H9 (cell line): ENCODE measurements at regions not wholly inside any gene's neighbourhood (a gene's known extent, or its start where the extent isn't known, plus 50 kb on each side); places are given as distances from the start of the nearest gene placed in this dataset.
"Not testable (repeated sequence)": the region's sequence is repeated elsewhere in the genome, so short reads cannot be mapped to it uniquely, and the experiment has no call there.

Experiments
- DNase-seq: peaks from one replicate; pipeline ENCODE4 v3.0.0-alpha.2; 2017
- H2AFZ ChIP-seq: one replicate; pipeline ENCODE4 v1.6.1; 2013; ENCODE audit warnings: mild to moderate bottlenecking, low read length, control low read depth, moderate library complexity
- H2AK5ac ChIP-seq: 2 replicates; pipeline ENCODE4 v1.6.1; 2013; ENCODE audit warnings: low read length, control low read depth, mixed read lengths; ENCODE audit not compliant: insufficient read length
- H2BK120ac ChIP-seq: one replicate; pipeline ENCODE4 v1.6.1; 2013; ENCODE audit warnings: low read depth, mild to moderate bottlenecking, low read length, control low read depth, inconsistent platforms; ENCODE audit not compliant: poor library complexity, severe bottlenecking
- H2BK12ac ChIP-seq: 2 replicates; pipeline ENCODE4 v1.6.1; 2013; ENCODE audit warnings: low read length, control low read depth, mixed read lengths, low read depth; ENCODE audit not compliant: insufficient read length
- H2BK15ac ChIP-seq: 2 replicates; pipeline ENCODE4 v1.6.1; 2013; ENCODE audit warnings: low read depth, low read length, control low read depth
- H2BK20ac ChIP-seq: one replicate; pipeline ENCODE4 v1.6.1; 2013; ENCODE audit warnings: low read depth, mild to moderate bottlenecking, low read length, control low read depth, inconsistent platforms; ENCODE audit not compliant: poor library complexity, severe bottlenecking
- H2BK5ac ChIP-seq: 2 replicates; pipeline ENCODE4 v1.6.1; 2013; ENCODE audit warnings: low read length, control low read depth, mixed read lengths; ENCODE audit not compliant: insufficient read length
- H3K14ac ChIP-seq: 2 replicates; pipeline ENCODE4 v1.6.1; 2013; ENCODE audit warnings: low read length, control low read depth; ENCODE audit not compliant: insufficient read depth
- H3K18ac ChIP-seq: 2 replicates; pipeline ENCODE4 v1.6.1; 2013; ENCODE audit warnings: low read depth, mild to moderate bottlenecking, mixed read lengths, low read length, control low read depth; ENCODE audit not compliant: insufficient read length
- H3K23ac ChIP-seq: 2 replicates; pipeline ENCODE4 v1.6.1; 2013; ENCODE audit warnings: low read length, control low read depth, mixed read lengths, low read depth; ENCODE audit not compliant: insufficient read length
- H3K23me2 ChIP-seq: 2 replicates; pipeline ENCODE4 v1.6.1; 2013; ENCODE audit warnings: low read depth, mild to moderate bottlenecking, mixed read lengths, low read length, control low read depth; ENCODE audit not compliant: insufficient read length, poor library complexity, severe bottlenecking
- H3K27ac ChIP-seq: 2 replicates; pipeline ENCODE4 v1.5.1; 2013; ENCODE audit warnings: low read length, control low read depth, mixed read lengths, low read depth; ENCODE audit not compliant: insufficient read length
- H3K27me3 ChIP-seq: 2 replicates; pipeline ENCODE4 v1.6.1; 2013; ENCODE audit warnings: low read length, control low read depth, inconsistent platforms; ENCODE audit not compliant: insufficient read depth
- H3K4ac ChIP-seq: 2 replicates; pipeline ENCODE4 v1.6.1; 2013; ENCODE audit warnings: low read depth, mild to moderate bottlenecking, control low read depth, inconsistent platforms, low read length, moderate library complexity
- H3K4me1 ChIP-seq: 2 replicates; pipeline ENCODE4 v1.6.1; 2013; ENCODE audit warnings: low read length, control low read depth, inconsistent platforms; ENCODE audit not compliant: insufficient read depth
- H3K4me2 ChIP-seq: 2 replicates; pipeline ENCODE4 v1.6.1; 2013; ENCODE audit warnings: low read length, control low read depth, mixed read lengths; ENCODE audit not compliant: insufficient read length, insufficient read depth
- H3K56ac ChIP-seq: 2 replicates; pipeline ENCODE4 v1.6.1; 2013; ENCODE audit warnings: low read depth, mild to moderate bottlenecking, mixed read lengths, low read length, control low read depth; ENCODE audit not compliant: insufficient read length
- H3K79me1 ChIP-seq: 2 replicates; pipeline ENCODE4 v1.6.1; 2013; ENCODE audit warnings: low read depth, mild to moderate bottlenecking, moderate library complexity, low read length, control low read depth, inconsistent platforms; ENCODE audit not compliant: insufficient read depth, poor library complexity, severe bottlenecking
- H3K79me2 ChIP-seq: 2 replicates; pipeline ENCODE4 v1.6.1; 2013; ENCODE audit warnings: low read length, control low read depth, inconsistent platforms; ENCODE audit not compliant: insufficient read depth
- H3K9ac ChIP-seq: 2 replicates; pipeline ENCODE4 v1.6.1; 2013; ENCODE audit warnings: low read length, control low read depth, mixed read lengths; ENCODE audit not compliant: insufficient read length; ENCODE audit errors: extremely low read depth
- H3K9me3 ChIP-seq: one replicate; pipeline ENCODE4 v1.6.1; 2013; ENCODE audit warnings: low read depth, low read length, inconsistent platforms; ENCODE audit not compliant: control insufficient read depth
- H3T11ph ChIP-seq: one replicate; pipeline ENCODE4 v1.6.1; 2013; ENCODE audit warnings: mild to moderate bottlenecking, low read length, control low read depth, inconsistent platforms
- H4K20me1 ChIP-seq: one replicate; pipeline ENCODE4 v1.6.1; 2013; ENCODE audit not compliant: control insufficient read depth, insufficient read length, insufficient read depth
- H4K5ac ChIP-seq: 2 replicates; pipeline ENCODE4 v1.6.1; 2013; ENCODE audit warnings: low read depth, mild to moderate bottlenecking, mixed read lengths, low read length, control low read depth; ENCODE audit not compliant: insufficient read length
- H4K8ac ChIP-seq: replicated peaks from 2 replicates; pipeline ENCODE4 v1.6.1; 2013; ENCODE audit warnings: low read length, control low read depth, mixed read lengths, low read depth; ENCODE audit not compliant: insufficient read length
- H4K91ac ChIP-seq: 2 replicates; pipeline ENCODE4 v1.6.1; 2013; ENCODE audit warnings: low read depth, mild to moderate bottlenecking, moderate library complexity, mixed read lengths, low read length, control low read depth; ENCODE audit not compliant: insufficient read length
- H3K27ac Mint-ChIP-seq, 3 experiments: 2 replicates in 2 of 3; 3 replicates in 1 of 3; pipeline ENCODE4 v1.8.0; 2020 to 2021; ENCODE audit warnings: mixed read lengths in 3 of 3, mild to moderate bottlenecking in 1 of 3, moderate library complexity in 1 of 3
- H3K27me3 Mint-ChIP-seq: 2 replicates; pipeline ENCODE4 v1.8.0; 2021; ENCODE audit warnings: low read depth, mild to moderate bottlenecking, moderate library complexity, mixed read lengths
- H3K36me3 Mint-ChIP-seq, 3 experiments: 2 replicates in 2 of 3; 3 replicates in 1 of 3; pipeline ENCODE4 v1.8.0; 2020 to 2021; ENCODE audit warnings: low read depth in 3 of 3, mixed read lengths in 3 of 3; ENCODE audit not compliant: insufficient read depth in 1 of 3
- H3K4me1 Mint-ChIP-seq, 2 experiments: 2 replicates each; pipeline ENCODE4 v1.8.0; 2020; ENCODE audit warnings: mixed read lengths in 2 of 2
- H3K4me3 Mint-ChIP-seq, 2 experiments: 2 replicates in 1 of 2; 3 replicates in 1 of 2; pipeline ENCODE4 v1.8.0; 2020 to 2021; ENCODE audit warnings: mild to moderate bottlenecking in 2 of 2, mixed read lengths in 2 of 2, moderate library complexity in 1 of 2
- H3K9me3 Mint-ChIP-seq, 2 experiments: 2 replicates in 1 of 2; 3 replicates in 1 of 2; pipeline ENCODE4 v1.8.0; 2020; ENCODE audit warnings: mild to moderate bottlenecking in 2 of 2, mixed read lengths in 2 of 2, moderate library complexity in 1 of 2
- WGBS: extraction: QIAGEN DNeasy Blood & Tissue Kit; methylation state at CpG from one replicate; pipeline ENCODE4 v1.1.7; 2013; ENCODE audit warnings: missing lambda C conversion rate, low lambda C conversion rate, mixed read lengths; ENCODE audit not compliant: insufficient read length; ENCODE audit errors: extremely low coverage; 5-methylcytosine and 5-hydroxymethylcytosine counted together
- TF ChIP-seq, protein P1 (sequence below): fragments of 200-600 bp; sonication (generic); conservative IDR thresholded peaks from 3 replicates; pipeline ENCODE4 v1.8.0; 2021; ENCODE audit warnings: antibody characterized with exemption, mild to moderate bottlenecking

DNA sequence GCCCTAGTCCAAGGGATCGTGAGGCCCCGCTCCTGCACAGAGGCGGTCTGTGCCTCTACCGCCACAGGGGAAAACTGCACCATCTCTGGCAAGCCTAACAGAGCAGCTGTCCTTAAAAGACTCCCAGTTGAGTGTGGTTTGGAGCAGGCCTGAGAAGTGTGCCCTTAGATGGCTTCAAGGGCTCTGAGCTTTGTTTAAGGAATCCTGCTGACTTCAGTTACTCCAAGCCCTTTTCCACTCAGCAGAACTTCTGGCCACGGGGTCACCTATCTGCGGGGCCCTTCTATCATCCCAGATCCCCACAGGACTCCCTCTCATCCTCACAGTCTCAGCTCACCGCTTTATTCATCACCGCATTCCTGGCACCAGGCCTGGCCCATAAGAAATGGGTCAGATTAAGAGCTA lies 131.5 kb downstream of the CCDC74A start:
- Histone ChIP-seq H2BK5ac (no peak overlapping the region), H3K23ac (no peak overlapping the region), H3T11ph (no peak overlapping the region), H3K23me2 (no peaks in the 10 kb centered on the region), H2AK5ac (no peak overlapping the region), H3K27me3 (no peaks in the 10 kb centered on the region), H4K8ac (no peak overlapping the region), H3K14ac (no peak overlapping the region), H4K5ac (no peak overlapping the region), H2BK120ac (no peak overlapping the region), H3K9ac (no peak overlapping the region), H2AFZ (no peak overlapping the region), H4K20me1 (no peaks in the 10 kb centered on the region), H3K4ac (no peak overlapping the region), H2BK12ac (no peak overlapping the region), H3K18ac (no peak overlapping the region), H3K79me1 (no peaks in the 10 kb centered on the region), H2BK15ac (no peak overlapping the region), H3K4me1 (no peaks in the 10 kb centered on the region), H3K79me2 (no peaks in the 10 kb centered on the region), H4K91ac (no peak overlapping the region), H3K56ac (no peak overlapping the region), H3K27ac (no peak overlapping the region), H2BK20ac (no peak overlapping the region), H3K9me3 (no peaks in the 10 kb centered on the region), H3K4me2 (no peak overlapping the region)
- DNase-seq: no peak
- H3K27ac Mint-ChIP-seq: no peak overlapping the region
- H3K4me1 Mint-ChIP-seq: peaks cover 3 to 6% of the 10 kb centered on the region in 2 experiments; a peak in 3 of 4 replicates
- H3K4me3 Mint-ChIP-seq: no peak overlapping the region
- H3K27me3 Mint-ChIP-seq: peaks cover 11% of the 10 kb centered on the region
- peaks cover 3 to 8% of the 10 kb centered on the region in 2 experiments for H3K9me3 Mint-ChIP-seq
- peaks cover 0 to 5% (median 0%) of the 10 kb centered on the region in 3 experiments; a peak in 1 of 7 replicates for H3K36me3 Mint-ChIP-seq
- no CpG with 5 or more reads among the region's 8 CpGs for WGBS
- TF ChIP-seq, protein P1, sequence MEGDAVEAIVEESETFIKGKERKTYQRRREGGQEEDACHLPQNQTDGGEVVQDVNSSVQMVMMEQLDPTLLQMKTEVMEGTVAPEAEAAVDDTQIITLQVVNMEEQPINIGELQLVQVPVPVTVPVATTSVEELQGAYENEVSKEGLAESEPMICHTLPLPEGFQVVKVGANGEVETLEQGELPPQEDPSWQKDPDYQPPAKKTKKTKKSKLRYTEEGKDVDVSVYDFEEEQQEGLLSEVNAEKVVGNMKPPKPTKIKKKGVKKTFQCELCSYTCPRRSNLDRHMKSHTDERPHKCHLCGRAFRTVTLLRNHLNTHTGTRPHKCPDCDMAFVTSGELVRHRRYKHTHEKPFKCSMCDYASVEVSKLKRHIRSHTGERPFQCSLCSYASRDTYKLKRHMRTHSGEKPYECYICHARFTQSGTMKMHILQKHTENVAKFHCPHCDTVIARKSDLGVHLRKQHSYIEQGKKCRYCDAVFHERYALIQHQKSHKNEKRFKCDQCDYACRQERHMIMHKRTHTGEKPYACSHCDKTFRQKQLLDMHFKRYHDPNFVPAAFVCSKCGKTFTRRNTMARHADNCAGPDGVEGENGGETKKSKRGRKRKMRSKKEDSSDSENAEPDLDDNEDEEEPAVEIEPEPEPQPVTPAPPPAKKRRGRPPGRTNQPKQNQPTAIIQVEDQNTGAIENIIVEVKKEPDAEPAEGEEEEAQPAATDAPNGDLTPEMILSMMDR: no peak

DNA sequence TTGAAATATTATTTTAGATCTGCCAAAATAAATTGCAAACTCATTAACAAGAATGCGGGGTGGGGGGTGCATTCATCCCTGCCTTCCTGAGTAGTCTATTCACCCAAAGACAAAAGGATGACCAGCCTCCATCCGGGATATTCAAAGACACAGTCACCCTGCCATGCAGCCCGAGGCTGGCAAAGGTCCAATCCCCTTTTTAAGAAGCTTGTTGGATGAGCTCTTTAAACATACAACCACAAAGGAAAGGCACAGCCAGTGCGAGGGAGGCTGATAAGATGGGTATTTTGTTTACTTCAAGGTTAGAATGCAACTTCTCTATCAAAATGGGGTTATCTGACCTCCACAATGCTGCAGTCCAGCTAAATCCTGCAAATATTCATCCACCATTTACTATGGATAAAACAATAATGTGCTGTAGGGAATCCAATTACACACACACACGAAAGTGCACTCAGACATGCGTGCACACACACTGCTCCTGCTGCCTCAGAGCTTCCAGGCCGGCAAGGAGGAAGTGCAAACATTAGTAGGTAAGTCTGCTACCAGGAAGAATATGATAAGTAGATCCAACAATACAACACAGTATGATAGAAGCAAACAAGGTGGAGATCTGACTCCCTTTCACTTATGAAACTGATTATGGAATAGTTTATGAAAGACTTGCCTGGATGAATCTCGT lies 133.6 kb downstream of the CCDC74A start:
- not testable (repeated sequence) for H3K79me1 ChIP-seq, H3K9me3 ChIP-seq, H3T11ph ChIP-seq, H3K9ac ChIP-seq, H2BK12ac ChIP-seq, H3K4me2 ChIP-seq, H3K4me1 ChIP-seq, H2AFZ ChIP-seq, H3K79me2 ChIP-seq, H3K27me3 ChIP-seq, H3K23me2 ChIP-seq, H3K14ac ChIP-seq, H4K5ac ChIP-seq, H3K27ac Mint-ChIP-seq, H2BK120ac ChIP-seq, H3K4me1 Mint-ChIP-seq, H3K23ac ChIP-seq, H4K8ac ChIP-seq, H2BK5ac ChIP-seq, H2BK20ac ChIP-seq, H3K27me3 Mint-ChIP-seq, DNase-seq, H3K4me3 Mint-ChIP-seq, H3K36me3 Mint-ChIP-seq, H4K91ac ChIP-seq, H3K9me3 Mint-ChIP-seq, H2AK5ac ChIP-seq, H3K4ac ChIP-seq, H3K56ac ChIP-seq, H4K20me1 ChIP-seq, H2BK15ac ChIP-seq, H3K27ac ChIP-seq, H3K18ac ChIP-seq
- WGBS: no CpG with 5 or more reads among the region's 8 CpGs
